Heart left ventricle (tissue), 13 donors: ENCODE measurements at regions not wholly inside any gene's neighbourhood (a gene's known extent, or its start where the extent isn't known, plus 50 kb on each side); places are given as distances from the start of the nearest gene placed in this dataset.

ENCODE experiments used
- POLR2A ChIP-seq, 2 donors: fragments of 450-650 bp; IDR thresholded peaks; one replicate each; pipeline ENCODE4 v1.6.1; 2017; ENCODE audit warnings: antibody characterized with exemption in 2 of 2, mild to moderate bottlenecking in 2 of 2, moderate library complexity in 2 of 2
- TF ChIP-seq, protein P1 (sequence below), 12 donors: fragments of 200-600 bp; sonication (generic) in 4 of 12; IDR thresholded peaks; one replicate each; pipeline versions ENCODE4 v1.5.0 to v1.8.0; 2018 to 2022; ENCODE audit warnings: antibody characterized with exemption in 12 of 12, mild to moderate bottlenecking in 5 of 12
- donor health status: ischemic (EF 13 %, LVEDD 7.1; RV severe dilation, severe dysfunction).
- donor health status: DM: no; HTN: yes; CAD: no.
- donor health status: DM: no; HTN: no; CAD: no.
- donor health status: ischemic (EF 25% LVEDD 6.9; RV normal size, moderate dysfunction).
- donor health status: ischemic (EF 25% LVEDD 5.7; RV mildly dilated, moderate dysfunction).
- donor health status: ischemic (EF 35%, LVEDD 5.7; RV mildly dilated, moderate dysfunction).
- donor health status: nonischemic (EF 11% LVEDD 7.7; RV severe dilation, severe dysfunction).
- donor health status: DM: yes; HTN: yes; CAD: no.
- donor health status: PGD.
- donor health status: ischemic (EF 29% LVEDD 5.4; RV normal size, mild dysfunction).
- donor health status: nonischemic (EF 23%, LVEDD 6.1; RV moderate dilation, normal function).

DNA sequence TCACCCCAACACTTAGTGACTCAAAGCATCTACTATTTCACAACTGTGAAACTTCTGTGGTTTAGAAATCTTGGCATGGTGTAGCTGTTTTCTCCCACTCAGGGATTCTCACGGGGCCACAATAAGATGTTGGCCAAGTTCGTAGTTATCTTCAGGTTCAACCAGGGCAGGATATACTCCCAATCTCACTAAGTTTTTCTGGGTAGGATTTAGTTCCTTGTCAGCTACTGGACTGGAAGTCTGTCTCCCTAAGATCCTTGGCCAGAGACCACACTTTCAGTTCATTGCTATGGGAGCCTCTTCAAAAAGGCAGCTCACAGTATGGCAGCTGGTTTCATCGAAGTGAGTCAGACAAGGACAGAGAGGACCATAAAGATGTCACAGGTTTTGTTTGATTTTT lies 111.7 kb upstream of the PDHA2 start:
- TF ChIP-seq, protein P1, sequence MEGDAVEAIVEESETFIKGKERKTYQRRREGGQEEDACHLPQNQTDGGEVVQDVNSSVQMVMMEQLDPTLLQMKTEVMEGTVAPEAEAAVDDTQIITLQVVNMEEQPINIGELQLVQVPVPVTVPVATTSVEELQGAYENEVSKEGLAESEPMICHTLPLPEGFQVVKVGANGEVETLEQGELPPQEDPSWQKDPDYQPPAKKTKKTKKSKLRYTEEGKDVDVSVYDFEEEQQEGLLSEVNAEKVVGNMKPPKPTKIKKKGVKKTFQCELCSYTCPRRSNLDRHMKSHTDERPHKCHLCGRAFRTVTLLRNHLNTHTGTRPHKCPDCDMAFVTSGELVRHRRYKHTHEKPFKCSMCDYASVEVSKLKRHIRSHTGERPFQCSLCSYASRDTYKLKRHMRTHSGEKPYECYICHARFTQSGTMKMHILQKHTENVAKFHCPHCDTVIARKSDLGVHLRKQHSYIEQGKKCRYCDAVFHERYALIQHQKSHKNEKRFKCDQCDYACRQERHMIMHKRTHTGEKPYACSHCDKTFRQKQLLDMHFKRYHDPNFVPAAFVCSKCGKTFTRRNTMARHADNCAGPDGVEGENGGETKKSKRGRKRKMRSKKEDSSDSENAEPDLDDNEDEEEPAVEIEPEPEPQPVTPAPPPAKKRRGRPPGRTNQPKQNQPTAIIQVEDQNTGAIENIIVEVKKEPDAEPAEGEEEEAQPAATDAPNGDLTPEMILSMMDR (IDR thresholded peaks at IDR 0.05), result no peak
- no peak for TF ChIP-seq POLR2A (IDR thresholded peaks at IDR 0.05)
